Endothelial cell of umbilical vein (primary cell): ENCODE measurements at regions not wholly inside any gene's neighbourhood (a gene's known extent, or its start where the extent isn't known, plus 50 kb on each side); places are given as distances from the start of the nearest gene placed in this dataset.

Experiments
- POLR2AphosphoS5 ChIP-seq: IDR thresholded peaks from 2 replicates; pipeline ENCODE4 v1.6.1; 2012; ENCODE audit warnings: low read depth, mild to moderate bottlenecking, control low read depth, low read length, moderate library complexity; ENCODE audit not compliant: insufficient read depth
- TF ChIP-seq, protein P1 (sequence below): IDR thresholded peaks from 2 replicates; pipeline ENCODE4 v1.6.1; 2011; ENCODE audit not compliant: insufficient read depth, insufficient read length
- TF ChIP-seq, protein P2 (sequence below), 2 donors: IDR thresholded peaks; 1 replicate in 1 of 2; 2 replicates in 1 of 2; pipeline ENCODE4 v1.5.1; 2011; ENCODE audit warnings: low read length in 2 of 2, mild to moderate bottlenecking in 2 of 2, moderate library complexity in 2 of 2, control low read depth in 1 of 2, inconsistent platforms in 1 of 2, low read depth in 1 of 2; ENCODE audit not compliant: insufficient read depth in 1 of 2; ENCODE audit errors: extremely low read depth in 1 of 2

GRCh38 chr1:54488065-54488750, 59.8 kb upstream of the ACOT11 start:
- TF ChIP-seq, protein P1, sequence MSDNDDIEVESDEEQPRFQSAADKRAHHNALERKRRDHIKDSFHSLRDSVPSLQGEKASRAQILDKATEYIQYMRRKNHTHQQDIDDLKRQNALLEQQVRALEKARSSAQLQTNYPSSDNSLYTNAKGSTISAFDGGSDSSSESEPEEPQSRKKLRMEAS, result no peak
- TF ChIP-seq, protein P2, sequence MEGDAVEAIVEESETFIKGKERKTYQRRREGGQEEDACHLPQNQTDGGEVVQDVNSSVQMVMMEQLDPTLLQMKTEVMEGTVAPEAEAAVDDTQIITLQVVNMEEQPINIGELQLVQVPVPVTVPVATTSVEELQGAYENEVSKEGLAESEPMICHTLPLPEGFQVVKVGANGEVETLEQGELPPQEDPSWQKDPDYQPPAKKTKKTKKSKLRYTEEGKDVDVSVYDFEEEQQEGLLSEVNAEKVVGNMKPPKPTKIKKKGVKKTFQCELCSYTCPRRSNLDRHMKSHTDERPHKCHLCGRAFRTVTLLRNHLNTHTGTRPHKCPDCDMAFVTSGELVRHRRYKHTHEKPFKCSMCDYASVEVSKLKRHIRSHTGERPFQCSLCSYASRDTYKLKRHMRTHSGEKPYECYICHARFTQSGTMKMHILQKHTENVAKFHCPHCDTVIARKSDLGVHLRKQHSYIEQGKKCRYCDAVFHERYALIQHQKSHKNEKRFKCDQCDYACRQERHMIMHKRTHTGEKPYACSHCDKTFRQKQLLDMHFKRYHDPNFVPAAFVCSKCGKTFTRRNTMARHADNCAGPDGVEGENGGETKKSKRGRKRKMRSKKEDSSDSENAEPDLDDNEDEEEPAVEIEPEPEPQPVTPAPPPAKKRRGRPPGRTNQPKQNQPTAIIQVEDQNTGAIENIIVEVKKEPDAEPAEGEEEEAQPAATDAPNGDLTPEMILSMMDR (IDR thresholded peaks at IDR 0.05; ENCODE audit: extremely low read depth in 1 of 2, insufficient read depth in 1 of 2, low read depth in 1 of 2, low read length in 2 of 2), result peak in 1 of 2 donors; percentile 12
- peak; percentile 96 for TF ChIP-seq POLR2AphosphoS5
